B cell (primary cell): ENCODE measurements at regions not wholly inside any gene's neighbourhood (a gene's known extent, or its start where the extent isn't known, plus 50 kb on each side); places are given as distances from the start of the nearest gene placed in this dataset.

Source experiments
- ATAC-seq: fragments of 200-7000 bp; cut with Tn5 transposase; one replicate; pipeline ENCODE4 v1.10.0; 2021; ENCODE audit warnings: low read depth, mild to moderate bottlenecking, moderate number of reproducible peaks, moderate library complexity
- CTCF ChIA-PET: fragments of 350-600 bp; sonication (Branson Sonifier 250); formaldehyde crosslinking; loops from one replicate; lab custom pipeline; 2021; ENCODE audit warnings: antibody characterized with exemption, inconsistent platforms; lab: Charles Lee
- POLR2A ChIA-PET: fragments of 350-600 bp; sonication (Branson Sonifier 250); formaldehyde crosslinking; loops from one replicate; lab custom pipeline; 2021; ENCODE audit warnings: antibody characterized with exemption; lab: Charles Lee
- DNase-seq: peaks from one replicate; pipeline ENCODE4 v3.0.0; 2013
- H2AFZ ChIP-seq: 2 replicates; pipeline ENCODE4 v1.6.1; 2012; ENCODE audit warnings: mild to moderate bottlenecking, low read depth, low read length; ENCODE audit not compliant: insufficient read depth, poor library complexity, severe bottlenecking
- H3K27ac ChIP-seq, 2 donors: 1 replicate in 1 of 2; 2 replicates in 1 of 2; pipeline ENCODE4 v1.5.1; 2012 to 2013; ENCODE audit warnings: low read length in 2 of 2, mild to moderate bottlenecking in 2 of 2, moderate library complexity in 1 of 2
- H3K27me3 ChIP-seq, 4 experiments: fragments of 200-600 bp in 1 of 4; sonication (generic) in 1 of 4; replicated peaks in 1 of 4; 1 replicate in 2 of 4; 2 replicates in 2 of 4; pipeline versions ENCODE4 v1.6.1 to v1.7.0; 2013 to 2016; ENCODE audit warnings: low read length in 3 of 4, mild to moderate bottlenecking in 2 of 4, mixed read lengths in 1 of 4, moderate library complexity in 1 of 4; ENCODE audit not compliant: insufficient read depth in 4 of 4, control insufficient read depth in 3 of 4; ENCODE audit errors: control extremely low read depth in 1 of 4
- H3K36me3 ChIP-seq, 2 experiments: replicated peaks in 1 of 2; 1 replicate in 1 of 2; 2 replicates in 1 of 2; pipeline versions ENCODE4 v1.6.1 to v1.7.1; 2013; ENCODE audit warnings: low read length in 1 of 2; ENCODE audit not compliant: insufficient read depth in 2 of 2, control insufficient read depth in 1 of 2; ENCODE audit errors: control extremely low read depth in 1 of 2, extremely low read depth in 1 of 2
- H3K4me1 ChIP-seq, 2 donors: fragments of 200-600 bp in 1 of 2; sonication (generic) in 1 of 2; 1 replicate in 1 of 2; 2 replicates in 1 of 2; pipeline versions ENCODE4 v1.5.1 to v1.6.1; 2013 to 2017; ENCODE audit warnings: low read length in 2 of 2; ENCODE audit not compliant: control insufficient read depth in 2 of 2, insufficient read depth in 2 of 2
- H3K4me2 ChIP-seq: replicated peaks from 2 replicates; pipeline ENCODE3; 2012; ENCODE audit warnings: mild to moderate bottlenecking, low read depth, low read length; ENCODE audit not compliant: poor library complexity, severe bottlenecking
- H3K4me3 ChIP-seq, 5 experiments: fragments of 200-600 bp in 1 of 5; sonication (generic) in 1 of 5; 1 replicate in 3 of 5; 2 replicates in 2 of 5; pipeline versions ENCODE4 v1.5.1 to v1.7.0; 2011 to 2016; ENCODE audit warnings: low read length in 4 of 5, mild to moderate bottlenecking in 4 of 5, low read depth in 2 of 5, control low read depth in 1 of 5, moderate library complexity in 1 of 5; ENCODE audit not compliant: insufficient read depth in 1 of 5; ENCODE audit errors: control extremely low read depth in 1 of 5, extremely low read depth in 1 of 5
- H3K79me2 ChIP-seq: fragments of 200-600 bp; sonication (generic); one replicate; pipeline ENCODE4 v1.6.0; 2016; ENCODE audit warnings: low read length; ENCODE audit not compliant: control insufficient read depth, insufficient read depth
- H3K9ac ChIP-seq: fragments of 200-600 bp; sonication (generic); 2 replicates; pipeline ENCODE4 v1.6.1; 2017; ENCODE audit warnings: mild to moderate bottlenecking, low read length, moderate library complexity
- H3K9me3 ChIP-seq, 3 donors: one replicate each; pipeline versions ENCODE4 v1.6.1 to v1.7.1; 2013; ENCODE audit warnings: low read length in 2 of 3; ENCODE audit not compliant: control insufficient read depth in 2 of 3, insufficient read depth in 1 of 3; ENCODE audit errors: control extremely low read depth in 1 of 3
- H4K20me1 ChIP-seq: 2 replicates; pipeline ENCODE4 v1.6.0; 2012; ENCODE audit warnings: mild to moderate bottlenecking, low read length; ENCODE audit not compliant: insufficient read depth, control insufficient read depth, poor library complexity, severe bottlenecking
- H3K27ac Mint-ChIP-seq: one replicate; pipeline ENCODE4 v1.8.0; 2021; ENCODE audit warnings: mixed read lengths
- H3K27me3 Mint-ChIP-seq: one replicate; pipeline ENCODE4 v1.8.0; 2021; ENCODE audit warnings: mixed read lengths
- H3K4me1 Mint-ChIP-seq: one replicate; pipeline ENCODE4 v1.8.0; 2021; ENCODE audit warnings: mixed read lengths
- H3K4me3 Mint-ChIP-seq: one replicate; pipeline ENCODE4 v1.8.0; 2021; ENCODE audit warnings: mixed read lengths
- H3K9me3 Mint-ChIP-seq: one replicate; pipeline ENCODE4 v1.8.0; 2022; ENCODE audit warnings: mixed read lengths; ENCODE audit not compliant: insufficient read depth
- CTCF ChIP-seq: fragments of 200-600 bp; IDR thresholded peaks from one replicate; pipeline ENCODE4 v1.8.0; 2022; ENCODE audit warnings: antibody characterized with exemption, mild to moderate bottlenecking
- EZH2 ChIP-seq: IDR thresholded peaks from 2 replicates; pipeline ENCODE4 v1.6.1; 2012; ENCODE audit warnings: borderline replicate concordance, low read depth, mild to moderate bottlenecking, moderate library complexity, low read length; ENCODE audit not compliant: insufficient read depth, poor library complexity, severe bottlenecking
- WGBS: methylation state at CpG from one replicate; pipeline ENCODE4 v1.1.5; 2013; ENCODE audit warnings: missing lambda C conversion rate; ENCODE audit not compliant: insufficient coverage; 5-methylcytosine and 5-hydroxymethylcytosine counted together
- intact Hi-C: fragments of 100-400 bp; cut with micrococcal nuclease; formaldehyde crosslinking; loops from one replicate; pipeline ENCODE4 v1.10.0; 2022

GRCh38 chr3:105997800-105998526 is 129.2 kb upstream of the CBLB start:
- Histone ChIP-seq H3K4me2 (no peak overlapping the region), H3K79me2 (no peaks in the 10 kb centered on the region), H3K9ac (no peak overlapping the region), H3K36me3 (no peaks in the 10 kb centered on the region), H4K20me1 (no peaks in the 10 kb centered on the region), H3K27me3 (no peaks in the 10 kb centered on the region), H3K4me3 (no peak overlapping the region), H2AFZ (no peak overlapping the region), H3K9me3 (peaks cover 4 to 13% (median 7%) of the 10 kb centered on the region in 3 donors), H3K4me1 (no peaks in the 10 kb centered on the region), H3K27ac (no peak overlapping the region)
- H3K4me3 Mint-ChIP-seq, result no peak overlapping the region
- intact Hi-C loops, result no loop called here
- DNase-seq, result no peak
- ChIA-PET CTCF (no interaction called here), POLR2A (no interaction called here)
- H3K27me3 Mint-ChIP-seq, result no peaks in the 10 kb centered on the region
- ATAC-seq, result no peak
- WGBS, result 78% methylated on average over 3 of the region's 3 CpGs
- TF ChIP-seq CTCF, result no peak
- TF ChIP-seq EZH2, result no peak
- H3K9me3 Mint-ChIP-seq, result peaks cover 5% of the 10 kb centered on the region
- H3K4me1 Mint-ChIP-seq, result no peaks in the 10 kb centered on the region
- H3K27ac Mint-ChIP-seq, result no peak overlapping the region

- intact Hi-C loops, result no loop called here
- Mint-ChIP-seq H3K4me1 (no peaks in the 10 kb centered on the region), H3K4me3 (no peak overlapping the region), H3K27ac (no peak overlapping the region), H3K27me3 (no peaks in the 10 kb centered on the region), H3K9me3 (peaks cover 5% of the 10 kb centered on the region)
- CTCF ChIA-PET, result no interaction called here
- Histone ChIP-seq H2AFZ (no peak overlapping the region), H4K20me1 (no peaks in the 10 kb centered on the region), H3K36me3 (no peaks in the 10 kb centered on the region), H3K27ac (no peak overlapping the region), H3K79me2 (no peaks in the 10 kb centered on the region), H3K4me2 (no peak overlapping the region), H3K4me1 (no peaks in the 10 kb centered on the region), H3K9me3 (peaks cover 4 to 13% (median 7%) of the 10 kb centered on the region in 3 donors), H3K27me3 (no peaks in the 10 kb centered on the region), H3K9ac (no peak overlapping the region), H3K4me3 (no peak overlapping the region)
- ATAC-seq (no peak), DNase-seq (no peak)
- POLR2A ChIA-PET, result no interaction called here
- TF ChIP-seq CTCF, result no peak
These were observed 131.0 kb upstream of the CBLB start for GRCh38 chr3:105999856-106000255.
